ENCODE measurements at regions not wholly inside any gene's neighbourhood (a gene's known extent, or its start where the extent isn't known, plus 50 kb on each side); places are given as distances from the start of the nearest gene placed in this dataset.
"Not testable (repeated sequence)": the region's sequence is repeated elsewhere in the genome, so short reads cannot be mapped to it uniquely, and the experiment has no call there.

GRCh38 chr9:28502741-28503140, 929.5 kb upstream of the C9orf72 start:
- no peak for DNase-seq

GRCh38 chr9:28503573-28503972, 930.3 kb upstream of the C9orf72 start:
- no peak for DNase-seq

GRCh38 chr9:28518439-28518838, 945.2 kb upstream of the C9orf72 start:
- no peak for DNase-seq

- not testable (repeated sequence) for DNase-seq
These were observed 951.0 kb upstream of the C9orf72 start for GRCh38 chr9:28524309-28524708.

GRCh38 chr9:28528049-28528448, 954.8 kb upstream of the C9orf72 start:
- no peak for DNase-seq

- no peak for DNase-seq
These were observed 964.9 kb upstream of the C9orf72 start for GRCh38 chr9:28538132-28538531.

GRCh38 chr9:28539434-28540070, 966.3 kb upstream of the C9orf72 start:
- DNase-seq = no peak

- DNase-seq = no peak
These were observed 969.6 kb upstream of the C9orf72 start for GRCh38 chr9:28542928-28543327.

- no peak for DNase-seq
These were observed 974.2 kb upstream of the C9orf72 start for GRCh38 chr9:28547527-28547926.

- no peak for DNase-seq
These were observed 990.1 kb upstream of the C9orf72 start for GRCh38 chr9:28563291-28563934.

GRCh38 chr9:28583832-28584231, 1010.6 kb upstream of the C9orf72 start:
- no peak for DNase-seq

- no peak for DNase-seq
These were observed 1011.3 kb upstream of the C9orf72 start for GRCh38 chr9:28584542-28584941.

GRCh38 chr9:28587052-28587451, 1013.8 kb upstream of the C9orf72 start:
- DNase-seq = no peak

- no peak for DNase-seq
These were observed 1025.1 kb upstream of the C9orf72 start for GRCh38 chr9:28598408-28598807.

GRCh38 chr9:28600226-28600625, 1026.9 kb upstream of the C9orf72 start:
- no peak for DNase-seq

GRCh38 chr9:28607843-28608242, 1034.6 kb upstream of the C9orf72 start:
- no peak for DNase-seq

- no peak for DNase-seq
These were observed 1037.1 kb upstream of the C9orf72 start for GRCh38 chr9:28610339-28610738.

- DNase-seq = no peak
These were observed 1043.0 kb upstream of the C9orf72 start for GRCh38 chr9:28616310-28616709.

- DNase-seq = no peak
These were observed 1046.7 kb upstream of the C9orf72 start for GRCh38 chr9:28620011-28620410.

GRCh38 chr9:28620661-28621060, 1047.4 kb upstream of the C9orf72 start:
- DNase-seq = no peak

- no peak for DNase-seq
These were observed 1051.5 kb upstream of the C9orf72 start for GRCh38 chr9:28624771-28625170.

GRCh38 chr9:28628031-28628430, 1054.8 kb upstream of the C9orf72 start:
- no peak for DNase-seq

GRCh38 chr9:28648723-28649122, 1075.4 kb upstream of the C9orf72 start:
- DNase-seq = no peak

GRCh38 chr9:28650327-28650726, 1077.0 kb upstream of the C9orf72 start:
- DNase-seq = no peak

All from SW 1271 (cell line).